ENCODE measurements at regions not wholly inside any gene's neighbourhood (a gene's known extent, or its start where the extent isn't known, plus 50 kb on each side); places are given as distances from the start of the nearest gene placed in this dataset.

DNA sequence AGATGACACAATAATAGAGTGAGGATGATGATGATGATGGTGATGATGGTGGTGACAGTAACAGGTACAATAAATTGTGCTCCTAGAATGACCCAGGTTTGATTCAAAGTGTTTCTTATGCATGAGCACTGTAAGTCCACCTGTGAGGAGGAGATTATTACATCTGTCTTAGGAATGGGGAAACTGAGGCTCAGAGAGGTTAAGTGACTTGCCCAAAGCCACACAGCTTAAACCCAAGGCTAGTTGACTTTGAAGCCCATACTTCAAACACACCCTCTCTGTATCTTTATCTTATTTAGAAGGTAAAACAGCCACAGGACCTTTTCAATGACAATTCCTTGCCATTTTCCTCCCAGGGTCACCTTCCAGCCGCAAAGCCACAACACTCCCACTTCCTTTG is 88.9 kb downstream of the MIAT start:
- no peak overlapping the region for H3T11ph ChIP-seq (ENCODE audit: low read length)
- H3K18ac ChIP-seq (ENCODE audit: insufficient read length, low read depth, low read length) = no peak overlapping the region
- no peak overlapping the region for H3K27ac ChIP-seq (ENCODE audit: insufficient read length, low read depth, low read length)
- no peak overlapping the region for H3K56ac ChIP-seq (ENCODE audit: insufficient read length, low read depth, low read length)
- H2AK5ac ChIP-seq (ENCODE audit: insufficient read length, low read length) = no peak overlapping the region
- no peak overlapping the region for H3K4ac ChIP-seq (ENCODE audit: low read depth, low read length)
- Mint-ChIP-seq H3K27me3 (ENCODE audit: low read depth) (peaks cover 3% of the 10 kb centered on the region; the same call in 1 of the 2 replicates), H3K4me3 (no peak overlapping the region), H3K9me3 (no peaks in the 10 kb centered on the region; a peak in 1 of 5 replicates), H3K36me3 (ENCODE audit: insufficient read depth in 1 of 3, low read depth in 3 of 3) (no peaks in the 10 kb centered on the region; a peak in 1 of 7 replicates), H3K4me1 (peaks cover 38% of the 10 kb centered on the region in 2 experiments), H3K27ac (0 out of 7 replicates have a peak overlapping the region, but pooled peaks of 1 of the 3 experiments have one; percentile 49)
- no peaks in the 10 kb centered on the region for H4K20me1 ChIP-seq (ENCODE audit: control insufficient read depth, insufficient read depth, insufficient read length)
- peaks cover 7% of the 10 kb centered on the region; the same call in 1 of the 2 replicates for H3K4me1 ChIP-seq (ENCODE audit: insufficient read depth, low read length)
- H2BK20ac ChIP-seq (ENCODE audit: low read depth, low read length, poor library complexity, severe bottlenecking) = no peak overlapping the region
- H2BK15ac ChIP-seq (ENCODE audit: low read depth, low read length) = no peak overlapping the region
- H3K9me3 ChIP-seq (ENCODE audit: control insufficient read depth, low read depth, low read length) = no peaks in the 10 kb centered on the region
- no peak overlapping the region for H2BK12ac ChIP-seq (ENCODE audit: insufficient read length, low read depth, low read length)
- no peak overlapping the region for H3K23ac ChIP-seq (ENCODE audit: insufficient read length, low read depth, low read length)
- no peaks in the 10 kb centered on the region for H3K79me2 ChIP-seq (ENCODE audit: insufficient read depth, low read length)
- H2BK5ac ChIP-seq (ENCODE audit: insufficient read length, low read length) = no peak overlapping the region
- no peak overlapping the region for H4K91ac ChIP-seq (ENCODE audit: insufficient read length, low read depth, low read length)
- no CpG with 5 or more reads among the region's 1 CpG for WGBS (ENCODE audit: extremely low coverage, insufficient read length, low lambda C conversion rate)
- H4K8ac ChIP-seq (replicated peaks; ENCODE audit: insufficient read length, low read depth, low read length) = no peak overlapping the region
- no peak overlapping the region for H4K5ac ChIP-seq (ENCODE audit: insufficient read length, low read depth, low read length)
- H2AFZ ChIP-seq (ENCODE audit: low read length) = no peak overlapping the region
- no peak overlapping the region for H2BK120ac ChIP-seq (ENCODE audit: low read depth, low read length, poor library complexity, severe bottlenecking)
- TF ChIP-seq, protein P1, sequence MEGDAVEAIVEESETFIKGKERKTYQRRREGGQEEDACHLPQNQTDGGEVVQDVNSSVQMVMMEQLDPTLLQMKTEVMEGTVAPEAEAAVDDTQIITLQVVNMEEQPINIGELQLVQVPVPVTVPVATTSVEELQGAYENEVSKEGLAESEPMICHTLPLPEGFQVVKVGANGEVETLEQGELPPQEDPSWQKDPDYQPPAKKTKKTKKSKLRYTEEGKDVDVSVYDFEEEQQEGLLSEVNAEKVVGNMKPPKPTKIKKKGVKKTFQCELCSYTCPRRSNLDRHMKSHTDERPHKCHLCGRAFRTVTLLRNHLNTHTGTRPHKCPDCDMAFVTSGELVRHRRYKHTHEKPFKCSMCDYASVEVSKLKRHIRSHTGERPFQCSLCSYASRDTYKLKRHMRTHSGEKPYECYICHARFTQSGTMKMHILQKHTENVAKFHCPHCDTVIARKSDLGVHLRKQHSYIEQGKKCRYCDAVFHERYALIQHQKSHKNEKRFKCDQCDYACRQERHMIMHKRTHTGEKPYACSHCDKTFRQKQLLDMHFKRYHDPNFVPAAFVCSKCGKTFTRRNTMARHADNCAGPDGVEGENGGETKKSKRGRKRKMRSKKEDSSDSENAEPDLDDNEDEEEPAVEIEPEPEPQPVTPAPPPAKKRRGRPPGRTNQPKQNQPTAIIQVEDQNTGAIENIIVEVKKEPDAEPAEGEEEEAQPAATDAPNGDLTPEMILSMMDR (conservative IDR thresholded peaks at IDR 0.05) = no peak
- no peak overlapping the region for H3K14ac ChIP-seq (ENCODE audit: insufficient read depth, low read length)
- no peak overlapping the region for H3K4me2 ChIP-seq (ENCODE audit: insufficient read depth, insufficient read length, low read length)
- no peaks in the 10 kb centered on the region for H3K27me3 ChIP-seq (ENCODE audit: insufficient read depth, low read length)
- no peaks in the 10 kb centered on the region for H3K23me2 ChIP-seq (ENCODE audit: insufficient read length, low read depth, low read length, poor library complexity, severe bottlenecking)
- no peak overlapping the region for H3K9ac ChIP-seq (ENCODE audit: extremely low read depth, insufficient read length, low read length)
- no peaks in the 10 kb centered on the region for H3K79me1 ChIP-seq (ENCODE audit: insufficient read depth, low read depth, low read length, poor library complexity, severe bottlenecking)
- no peak for DNase-seq
